Adrenal gland (tissue), 9 donors: ENCODE measurements at regions not wholly inside any gene's neighbourhood (a gene's known extent, or its start where the extent isn't known, plus 50 kb on each side); places are given as distances from the start of the nearest gene placed in this dataset.
"Not testable (repeated sequence)": the region's sequence is repeated elsewhere in the genome, so short reads cannot be mapped to it uniquely, and the experiment has no call there.

Experiments used
- DNase-seq, 7 donors: peaks; one replicate each; pipeline ENCODE4 v3.0.0-alpha.2; 2019 to 2020
- H3K27ac ChIP-seq, 5 donors: fragments of 200-600 bp; sonication (generic) in 4 of 5; 1 replicate in 3 of 5; 2 replicates in 2 of 5; pipeline versions ENCODE4 v1.5.1 to v1.8.0; 2016 to 2020; ENCODE audit warnings: mild to moderate bottlenecking in 1 of 5
- H3K27me3 ChIP-seq: fragments of 200-600 bp; 2 replicates; pipeline ENCODE4 v1.8.0; 2021
- H3K36me3 ChIP-seq, 2 donors: fragments of 200-600 bp; replicated peaks in 1 of 2; 1 replicate in 1 of 2; 2 replicates in 1 of 2; pipeline versions ENCODE4 v1.5.1 to v1.8.0; 2018 to 2022
- H3K4me1 ChIP-seq, 2 donors: fragments of 200-600 bp; replicated peaks in 1 of 2; 1 replicate in 1 of 2; 2 replicates in 1 of 2; pipeline versions ENCODE4 v1.5.1 to v1.8.0; 2018 to 2021
- H3K4me3 ChIP-seq, 4 donors: fragments of 200-600 bp; sonication (generic) in 3 of 4; one replicate each; pipeline ENCODE4 v1.5.1; 2016 to 2018
- H3K9me3 ChIP-seq, 3 donors: fragments of 200-600 bp; sonication (generic) in 1 of 3; replicated peaks in 1 of 3; 1 replicate in 2 of 3; 2 replicates in 1 of 3; pipeline versions ENCODE4 v1.5.1 to v1.8.0; 2016 to 2021
- CTCF ChIP-seq, 6 experiments: fragments of 450-650 bp in 4 of 6; fragments of 200-600 bp in 2 of 6; sonication (generic) in 1 of 6; IDR thresholded peaks; 1 replicate in 5 of 6; 2 replicates in 1 of 6; pipeline versions ENCODE4 v1.5.1 to v1.8.0; 2016 to 2021; ENCODE audit warnings: antibody characterized with exemption in 6 of 6, mild to moderate bottlenecking in 2 of 6, moderate library complexity in 1 of 6
- POLR2A ChIP-seq, 2 donors: fragments of 450-650 bp; IDR thresholded peaks; one replicate each; pipeline ENCODE4 v1.6.1; 2017; ENCODE audit warnings: antibody characterized with exemption in 2 of 2, mild to moderate bottlenecking in 2 of 2, moderate library complexity in 1 of 2
- WGBS, 4 donors: extraction: QIAGEN DNeasy Blood & Tissue Kit in 2 of 4; methylation state at CpG; one replicate each; pipeline versions ENCODE4 v1.1.5 to v1.1.7; 2013 to 2017; 5-methylcytosine and 5-hydroxymethylcytosine counted together
- intact Hi-C, 2 donors: fragments of 100-400 bp; cut with DNase I; formaldehyde crosslinking; loops; one replicate each; pipeline versions ENCODE4 v1.14.1 to v1.15.0; 2022 to 2023
- donor health status: healthy with polysubstance abuse.
- donor health status: Bipolar disorder and iron deficiency.
- donor health status: DM: yes; HTN: yes; CAD: no.
- donor health status: DM: no; HTN: no; CAD: no.
- donor health status: DM: no; HTN: no; CAD: no.

- intact Hi-C loops: no loop called here
- 64 to 77% (median 74%) methylated on average over 6 of the region's 6 CpGs for WGBS, 4 donors
- Histone ChIP-seq H3K9me3 (no peaks in the 10 kb centered on the region), H3K27ac (no peak overlapping the region), H3K36me3 (no peaks in the 10 kb centered on the region), H3K4me3 (no peak overlapping the region), H3K4me1 (peaks cover 6 to 21% of the 10 kb centered on the region in 2 donors), H3K27me3 (no peaks in the 10 kb centered on the region)
- DNase-seq: no peak
- TF ChIP-seq CTCF (IDR thresholded peaks at IDR 0.05) (no peak), POLR2A (IDR thresholded peaks at IDR 0.05) (no peak)
Observed at GRCh38 chr1:222975472-222976122, 160.8 kb downstream of the DISP1 start.

- Histone ChIP-seq H3K4me3 (no peak overlapping the region), H3K27ac (no peak overlapping the region), H3K27me3 (no peaks in the 10 kb centered on the region), H3K9me3 (no peaks in the 10 kb centered on the region), H3K36me3 (no peaks in the 10 kb centered on the region), H3K4me1 (peaks cover 6 to 21% of the 10 kb centered on the region in 2 donors)
- no peak for DNase-seq
- TF ChIP-seq POLR2A (IDR thresholded peaks at IDR 0.05) (no peak), CTCF (IDR thresholded peaks at IDR 0.05) (no peak)
- intact Hi-C loops: no loop called here
- WGBS, 4 donors: 67 to 84% (median 81%) methylated on average over 1 of the region's 1 CpG
Observed at GRCh38 chr1:222976453-222976852, 161.6 kb downstream of the DISP1 start.

- H3K4me1 ChIP-seq: peaks cover 6 to 21% of the 10 kb centered on the region in 2 donors
- H3K4me3 ChIP-seq, H3K27ac ChIP-seq, H3K27me3 ChIP-seq, DNase-seq, intact Hi-C loops, H3K9me3 ChIP-seq, H3K36me3 ChIP-seq: not testable (repeated sequence)
- WGBS, 4 donors: 96 to 99% (median 97%) methylated on average over 3 to 4 of the region's 5 CpGs
Observed at GRCh38 chr1:222977294-222977693, 162.5 kb downstream of the DISP1 start.

GRCh38 chr1:222979561-222979960 lies 163.5 kb downstream of the TLR5 start:
- H3K27ac ChIP-seq: no peak overlapping the region
- H3K27me3 ChIP-seq: no peaks in the 10 kb centered on the region
- WGBS, 4 donors: 92 to 96% (median 94%) methylated on average over 5 of the region's 5 CpGs
- no peak overlapping the region for H3K4me3 ChIP-seq
- TF ChIP-seq CTCF (IDR thresholded peaks at IDR 0.05) (no peak), POLR2A (IDR thresholded peaks at IDR 0.05) (no peak)
- DNase-seq: no peak
- H3K4me1 ChIP-seq: peaks cover 6 to 20% of the 10 kb centered on the region in 2 donors
- H3K36me3 ChIP-seq: no peaks in the 10 kb centered on the region
- intact Hi-C loops: no loop called here
- H3K9me3 ChIP-seq: no peaks in the 10 kb centered on the region

- Histone ChIP-seq H3K27me3 (no peaks in the 10 kb centered on the region), H3K9me3 (no peaks in the 10 kb centered on the region), H3K4me3 (no peak overlapping the region), H3K27ac (no peak overlapping the region), H3K4me1 (peaks cover 8 to 21% of the 10 kb centered on the region in 2 donors), H3K36me3 (no peaks in the 10 kb centered on the region)
- no peak for TF ChIP-seq POLR2A (IDR thresholded peaks at IDR 0.05)
- TF ChIP-seq CTCF (IDR thresholded peaks at IDR 0.05): no peak
- DNase-seq: no peak
- intact Hi-C loops: no loop called here
Observed at GRCh38 chr1:222987674-222988076, 155.4 kb downstream of the TLR5 start.
